ENCODE measurements at regions not wholly inside any gene's neighbourhood (a gene's known extent, or its start where the extent isn't known, plus 50 kb on each side); places are given as distances from the start of the nearest gene placed in this dataset.

DNA sequence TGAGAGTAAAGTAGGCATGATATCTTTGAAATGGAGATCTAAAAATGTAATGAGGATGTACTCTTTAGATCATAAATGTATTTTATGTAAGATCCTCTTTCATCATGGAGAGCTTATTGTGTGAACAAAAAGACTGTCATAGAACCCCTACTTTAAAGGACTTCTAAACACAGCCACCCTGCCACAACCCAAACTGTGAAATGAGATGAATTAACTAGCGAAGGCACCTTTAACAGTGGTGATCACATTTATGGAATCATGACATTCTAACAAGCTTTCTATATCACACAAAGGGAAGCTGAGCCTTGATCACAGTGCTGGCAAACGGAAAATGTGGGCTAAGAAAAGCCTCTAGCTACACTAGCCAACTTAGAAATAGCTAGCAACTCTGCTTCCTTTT, 1585.2 kb downstream of the EFNA5 start:
- no peak for TF ChIP-seq FOXM1 (IDR thresholded peaks at IDR 0.05; ENCODE audit: borderline replicate concordance)
- TF ChIP-seq ZNF384 (IDR thresholded peaks at IDR 0.05) = no peak
- TF ChIP-seq TARDBP (IDR thresholded peaks at IDR 0.05) = no peak
- TF ChIP-seq ELF4 (IDR thresholded peaks at IDR 0.05) = no peak
- no peak for TF ChIP-seq SP1 (IDR thresholded peaks at IDR 0.05)
- no peak for TF ChIP-seq NFRKB (IDR thresholded peaks at IDR 0.05)
- no peak for TF ChIP-seq SUZ12 (IDR thresholded peaks at IDR 0.05)
- TF ChIP-seq LEF1 (IDR thresholded peaks at IDR 0.05; ENCODE audit: borderline replicate concordance) = no peak
- no peak for TF ChIP-seq FOXA1 (IDR thresholded peaks at IDR 0.05)
- no peak for TF ChIP-seq BHLHE40 (IDR thresholded peaks at IDR 0.05; ENCODE audit: borderline replicate concordance)
- TF ChIP-seq L3MBTL2 (conservative IDR thresholded peaks at IDR 0.05) = no peak
- TF ChIP-seq HDGF (IDR thresholded peaks at IDR 0.05; ENCODE audit: borderline replicate concordance) = no peak
- TF ChIP-seq, protein P1, sequence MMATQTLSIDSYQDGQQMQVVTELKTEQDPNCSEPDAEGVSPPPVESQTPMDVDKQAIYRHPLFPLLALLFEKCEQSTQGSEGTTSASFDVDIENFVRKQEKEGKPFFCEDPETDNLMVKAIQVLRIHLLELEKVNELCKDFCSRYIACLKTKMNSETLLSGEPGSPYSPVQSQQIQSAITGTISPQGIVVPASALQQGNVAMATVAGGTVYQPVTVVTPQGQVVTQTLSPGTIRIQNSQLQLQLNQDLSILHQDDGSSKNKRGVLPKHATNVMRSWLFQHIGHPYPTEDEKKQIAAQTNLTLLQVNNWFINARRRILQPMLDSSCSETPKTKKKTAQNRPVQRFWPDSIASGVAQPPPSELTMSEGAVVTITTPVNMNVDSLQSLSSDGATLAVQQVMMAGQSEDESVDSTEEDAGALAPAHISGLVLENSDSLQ (IDR thresholded peaks at IDR 0.05) = no peak
- no peak for TF ChIP-seq FOXK2 (IDR thresholded peaks at IDR 0.05)

All from HEK293T (cell line).